ENCODE measurements at regions not wholly inside any gene's neighbourhood (a gene's known extent, or its start where the extent isn't known, plus 50 kb on each side); places are given as distances from the start of the nearest gene placed in this dataset.

- no peak for TF ChIP-seq POLR2AphosphoS5 (IDR thresholded peaks at IDR 0.05; ENCODE audit: low read depth, low read length)
- TF ChIP-seq SPI1 (IDR thresholded peaks at IDR 0.05; ENCODE audit: low read depth, low read length), result no peak
- no peak for TF ChIP-seq POLR2A (IDR thresholded peaks at IDR 0.05; ENCODE audit: low read depth, low read length)
- no peak for TF ChIP-seq TAF1 (IDR thresholded peaks at IDR 0.05; ENCODE audit: low read depth, low read length)
- TF ChIP-seq POU2F2 (IDR thresholded peaks at IDR 0.05; ENCODE audit: low read depth, low read length), result no peak
- TF ChIP-seq PAX5 (IDR thresholded peaks at IDR 0.05; ENCODE audit: insufficient read depth, low read length, severe bottlenecking), result no peak
Observed at GRCh38 chr2:7900593-7900992, 781.3 kb upstream of the ID2 start.

Measured in GM12891 (cell line).